ACHN (cell line): ENCODE measurements at regions not wholly inside any gene's neighbourhood (a gene's known extent, or its start where the extent isn't known, plus 50 kb on each side); places are given as distances from the start of the nearest gene placed in this dataset.

Source experiments
- DNase-seq: peaks from one replicate; pipeline ENCODE4 v3.0.0-alpha.2; 2015
- in situ Hi-C: cut with HindIII; loops from 2 replicates; pipeline ENCODE4 v1.10.0; 2017; ENCODE audit warnings: low sequenced_read_pairs, low pct_ligation_motif_present, low pct_unique_long_range_greater_than_20kb

DNA sequence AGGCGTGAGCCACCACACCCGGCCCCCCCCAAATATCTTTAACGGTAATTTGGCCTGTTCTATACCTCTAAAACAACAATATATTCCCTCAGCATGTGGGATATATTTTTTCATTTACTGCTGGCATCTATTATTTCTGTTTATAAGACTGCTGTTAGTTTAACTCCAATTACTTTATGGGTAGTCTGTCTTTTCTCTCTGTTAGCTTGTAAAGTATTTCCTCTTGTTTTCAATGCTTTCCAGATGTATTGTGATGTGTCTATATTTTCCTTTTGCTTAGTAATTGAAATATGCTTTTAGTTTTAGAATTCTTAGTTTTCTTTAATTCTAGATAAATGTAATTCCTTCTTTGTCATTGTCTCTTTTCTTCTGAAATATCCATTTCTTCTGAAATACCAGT lies 445.8 kb downstream of the ANKRD50 start:
- DNase-seq = no peak
- in situ Hi-C loops = no loop called here

GRCh38 chr4:124276461-124276860 lies 436.1 kb downstream of the ANKRD50 start:
- in situ Hi-C loops = no loop called here
- DNase-seq = no peak

- DNase-seq = no peak
- in situ Hi-C loops = no loop called here
These were observed 434.8 kb downstream of the ANKRD50 start for GRCh38 chr4:124277691-124278090.

DNA sequence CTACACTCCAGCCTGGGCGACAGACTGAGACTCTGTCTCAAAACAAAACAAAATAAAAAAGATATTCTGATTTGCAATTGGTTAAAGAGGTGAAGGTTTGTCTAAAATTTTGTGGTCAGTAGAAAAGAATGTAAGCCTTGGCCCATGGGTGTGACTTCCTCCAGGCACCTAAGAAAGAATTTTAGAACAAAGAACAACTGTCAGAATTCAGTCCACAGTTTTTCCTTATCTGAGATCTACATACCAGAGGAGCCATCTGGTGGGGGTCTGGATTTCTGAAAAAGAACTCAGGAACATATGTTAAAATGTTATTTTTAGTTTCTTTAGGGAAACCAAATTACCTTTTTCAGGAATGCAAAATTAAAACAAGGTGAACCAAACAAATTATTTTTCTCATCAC lies 434.1 kb downstream of the ANKRD50 start:
- DNase-seq = no peak
- in situ Hi-C loops = no loop called here

- in situ Hi-C loops = no loop called here
These were observed 432.8 kb downstream of the ANKRD50 start for GRCh38 chr4:124279741-124280140.

GRCh38 chr4:124282301-124282898 lies 430.1 kb downstream of the ANKRD50 start:
- DNase-seq = no peak
- in situ Hi-C loops = no loop called here

More at GRCh38 chr4:124279741-124280140, 432.8 kb downstream of the ANKRD50 start:
- DNase-seq = no peak

GRCh38 chr4:124288706-124289486 lies 423.6 kb downstream of the ANKRD50 start:
- in situ Hi-C loops = no loop called here
- no peak for DNase-seq

GRCh38 chr4:124290678-124291077 lies 421.9 kb downstream of the ANKRD50 start:
- no peak for DNase-seq
- in situ Hi-C loops = no loop called here

GRCh38 chr4:124295413-124295812 lies 417.1 kb downstream of the ANKRD50 start:
- in situ Hi-C loops = no loop called here
- DNase-seq = no peak

DNA sequence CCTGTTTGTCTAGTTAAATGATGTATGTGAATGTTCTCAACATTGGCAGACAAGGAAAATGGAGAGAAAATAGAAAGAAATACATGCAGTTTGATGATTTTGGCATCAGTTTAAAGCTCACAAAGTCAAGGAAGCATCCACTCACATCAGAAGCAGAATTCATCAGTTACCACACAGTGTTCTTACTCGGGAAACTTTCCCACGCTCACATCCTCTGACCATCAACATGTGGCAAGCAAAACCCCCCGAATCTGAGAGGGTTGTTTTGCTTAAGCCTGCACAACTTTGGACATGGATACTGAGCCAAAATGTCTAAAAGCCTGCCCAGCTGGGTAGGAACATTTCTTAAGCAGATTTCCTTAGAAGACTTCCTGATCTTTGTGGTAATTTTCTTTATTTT lies 407.6 kb downstream of the ANKRD50 start:
- in situ Hi-C loops = no loop called here

DNA sequence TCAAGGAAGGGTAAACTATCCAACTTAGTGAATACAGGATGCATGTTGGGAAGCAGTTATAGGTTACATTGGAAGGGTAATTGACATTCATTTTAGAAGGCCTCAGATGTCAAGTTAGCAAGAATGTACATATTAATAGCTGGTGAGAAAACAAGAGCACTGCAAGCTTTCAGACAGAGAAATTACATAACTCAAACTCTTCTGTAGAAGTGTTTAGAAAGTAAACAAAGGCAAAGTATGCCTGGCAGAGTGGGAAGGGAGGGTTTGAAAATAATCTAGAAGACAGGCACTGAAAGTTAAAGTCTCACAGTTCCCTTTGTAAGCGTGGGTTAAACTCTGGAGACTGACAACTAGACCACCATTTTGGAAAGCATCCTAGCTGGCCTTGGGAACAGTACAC lies 406.2 kb downstream of the ANKRD50 start:
- DNase-seq = no peak
- in situ Hi-C loops = no loop called here

More for the DNA sequence above, 407.6 kb downstream of the ANKRD50 start:
- DNase-seq = no peak

GRCh38 chr4:124307143-124307542 lies 405.4 kb downstream of the ANKRD50 start:
- in situ Hi-C loops = no loop called here
- DNase-seq = no peak

DNA sequence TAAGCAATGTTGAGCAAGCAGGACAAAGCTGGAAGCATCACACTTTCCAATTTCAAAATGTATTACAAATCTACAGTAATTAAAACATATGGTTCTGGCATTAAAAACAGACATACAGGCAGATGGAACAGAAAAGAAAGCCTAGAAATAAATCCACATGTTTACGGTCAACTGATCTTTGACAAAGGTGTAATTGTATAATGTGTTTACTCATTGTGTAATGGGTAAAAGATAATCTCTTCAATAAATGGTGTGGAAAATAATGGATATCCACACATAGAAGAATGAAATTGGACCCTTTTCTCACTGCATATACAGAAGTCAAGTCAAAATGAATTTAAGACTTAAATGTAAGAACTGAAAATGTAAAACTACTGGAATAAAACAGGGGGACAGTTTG lies 394.2 kb downstream of the ANKRD50 start:
- no peak for DNase-seq
- in situ Hi-C loops = no loop called here

- DNase-seq = no peak
- in situ Hi-C loops = no loop called here
These were observed 391.2 kb downstream of the ANKRD50 start for GRCh38 chr4:124321364-124321763.

DNA sequence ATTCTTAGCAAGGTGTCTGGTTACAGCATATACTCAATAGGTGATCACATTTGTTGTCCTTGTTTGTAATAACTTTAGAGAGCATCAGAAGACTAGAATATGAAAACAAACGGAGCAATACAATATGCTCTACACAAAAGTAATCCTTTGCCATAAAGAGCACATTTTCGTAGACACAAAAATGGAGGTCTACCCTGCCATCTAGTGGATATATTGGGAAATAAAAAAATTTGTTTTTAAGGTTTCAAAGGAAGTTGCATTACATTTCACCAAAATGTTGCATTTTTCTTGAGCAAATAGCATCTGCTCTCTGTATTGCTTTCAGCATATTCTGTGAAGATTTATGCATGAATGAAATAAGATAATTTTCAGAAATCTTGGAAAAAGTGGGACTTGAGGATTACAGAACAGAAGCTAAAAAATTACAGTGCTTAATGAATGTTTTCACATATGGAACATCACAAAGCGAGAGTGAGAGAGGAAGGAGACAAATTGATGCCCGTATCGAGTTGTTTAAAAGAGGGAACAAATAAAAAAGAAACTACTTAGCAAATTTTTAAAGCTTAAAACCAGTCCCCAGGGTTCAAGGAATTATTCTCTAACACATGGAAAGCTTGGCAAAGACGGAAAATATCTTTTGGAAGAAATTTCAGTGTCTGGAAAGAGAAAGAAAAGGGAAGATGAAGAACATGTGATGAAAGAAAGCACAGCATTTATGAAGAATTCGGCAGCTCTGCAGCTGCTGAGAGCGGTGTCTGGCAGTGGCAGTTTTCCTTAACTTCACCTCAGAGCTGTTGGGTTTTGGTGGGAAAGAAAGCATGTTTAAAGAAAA lies 390.1 kb downstream of the ANKRD50 start:
- DNase-seq = peak; percentile 40
- in situ Hi-C loops = no loop called here

GRCh38 chr4:124325690-124326089 lies 386.8 kb downstream of the ANKRD50 start:
- in situ Hi-C loops = no loop called here
- no peak for DNase-seq

GRCh38 chr4:124329134-124329533 lies 383.4 kb downstream of the ANKRD50 start:
- in situ Hi-C loops = no loop called here
- no peak for DNase-seq

DNA sequence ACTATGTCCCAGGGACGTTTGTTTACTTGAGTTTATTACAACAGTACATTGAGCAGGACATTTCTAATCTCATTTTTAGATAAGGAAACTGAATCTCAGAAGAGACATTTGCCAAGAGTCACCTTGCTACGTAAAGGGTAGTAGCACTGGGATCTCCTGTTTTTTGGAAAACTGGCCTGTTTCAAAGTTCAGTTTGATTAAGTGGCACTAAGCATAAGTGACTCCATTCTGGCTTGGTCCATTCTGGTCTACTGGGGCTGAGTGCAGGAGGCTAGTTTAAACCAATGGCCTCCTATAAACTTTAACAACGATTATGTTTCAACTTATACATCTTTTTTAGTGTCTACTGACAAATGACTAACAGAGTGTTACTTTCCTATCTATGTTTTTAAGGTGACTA lies 382.5 kb downstream of the ANKRD50 start:
- in situ Hi-C loops = no loop called here
- no peak for DNase-seq

- in situ Hi-C loops = no loop called here
- no peak for DNase-seq
These were observed 380.8 kb downstream of the ANKRD50 start for GRCh38 chr4:124331781-124332180.
